HG03139 (cell line): ENCODE measurements at regions not wholly inside any gene's neighbourhood (a gene's known extent, or its start where the extent isn't known, plus 50 kb on each side); places are given as distances from the start of the nearest gene placed in this dataset.

Experiments used
- ATAC-seq: cut with Tn5 transposase; IDR thresholded peaks from one replicate; pipeline ENCODE4 v1.9.1; 2021; ENCODE audit not compliant: unreplicated experiment

GRCh38 chr12:12015073-12015685 is 55.6 kb upstream of the BCL2L14 start:
- ATAC-seq = no peak

DNA sequence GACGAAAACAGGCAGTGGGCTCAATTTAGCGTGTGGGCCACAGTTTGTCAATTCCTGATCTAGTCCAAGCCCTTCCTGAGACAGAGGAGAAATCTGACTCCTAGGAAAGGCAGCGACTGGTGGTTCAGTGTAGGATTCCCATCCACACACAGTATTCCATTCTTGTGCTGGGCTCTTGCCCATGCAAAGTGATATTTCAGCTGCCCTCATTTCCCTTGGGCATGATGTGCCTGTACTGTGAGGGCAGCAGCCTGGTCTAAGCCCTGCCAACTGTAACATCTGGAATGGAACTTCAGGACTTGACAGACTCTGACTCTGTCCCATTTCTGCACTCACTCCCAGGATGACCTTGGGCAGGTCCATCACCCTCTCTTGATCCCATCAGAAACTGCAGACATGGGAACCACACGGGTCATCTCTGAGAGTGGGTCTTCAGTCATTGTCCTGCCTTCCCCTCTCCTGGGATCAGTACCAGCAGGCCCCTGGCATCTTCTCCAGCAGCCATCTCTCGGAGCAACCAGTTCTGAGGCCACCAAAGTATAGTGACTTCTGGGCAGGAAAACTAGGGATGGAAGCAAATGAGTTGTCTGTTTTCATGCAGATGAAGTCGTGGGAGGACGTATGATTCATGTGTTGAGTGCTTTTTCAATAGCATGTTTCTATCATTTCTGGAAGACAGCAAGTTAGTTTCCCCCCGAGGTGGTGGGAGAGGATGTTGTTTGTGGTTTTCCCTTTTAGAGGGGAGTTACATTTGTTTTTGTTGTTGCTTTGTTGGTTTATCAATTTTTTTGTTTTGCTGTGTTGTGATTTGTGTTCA is 54.2 kb upstream of the BCL2L14 start:
- no peak for ATAC-seq

DNA sequence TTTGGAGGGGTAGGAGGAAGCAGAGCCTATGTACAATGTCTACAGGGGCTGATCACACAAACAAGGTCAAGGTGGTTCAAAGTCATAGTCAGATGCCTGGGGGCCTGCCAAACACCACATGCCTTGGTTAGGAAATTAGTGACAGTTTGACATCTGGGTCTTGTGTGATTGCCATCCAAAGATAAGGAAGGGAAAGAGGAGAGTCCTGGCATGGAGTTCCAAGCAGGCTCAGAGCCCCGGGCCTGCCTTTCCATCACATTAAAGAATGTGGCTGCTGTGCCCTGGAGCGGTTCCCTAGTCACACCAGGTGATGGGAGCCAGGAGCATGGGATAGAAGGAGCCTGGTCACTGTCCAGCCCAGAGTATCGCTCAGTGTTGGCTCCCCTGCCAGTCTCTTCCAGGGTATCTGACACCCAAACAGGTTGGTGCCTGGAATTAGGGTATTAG is 53.6 kb upstream of the BCL2L14 start:
- no peak for ATAC-seq

- no peak for ATAC-seq
Observed at GRCh38 chr12:12017798-12018197, 52.9 kb upstream of the BCL2L14 start.

DNA sequence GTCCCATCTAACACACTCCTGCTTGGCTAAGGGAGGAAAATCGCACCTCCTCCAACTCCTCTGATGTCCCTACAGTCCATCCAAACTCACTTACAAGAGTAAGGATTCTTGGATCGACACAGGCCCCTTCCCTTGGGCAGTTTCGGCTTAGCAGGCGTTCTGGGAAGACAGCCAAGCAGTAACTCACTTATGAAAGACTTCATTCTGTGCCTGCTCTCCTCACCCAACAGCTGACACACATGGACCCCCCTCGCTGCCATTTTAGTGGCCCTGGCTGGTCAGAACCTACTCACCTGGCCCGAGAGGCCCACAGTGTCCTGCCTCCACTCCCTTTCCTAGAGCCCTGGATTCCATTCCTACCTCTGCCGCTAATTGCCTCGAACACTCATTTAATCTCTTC is 52.3 kb upstream of the BCL2L14 start:
- no peak for ATAC-seq

GRCh38 chr12:12019881-12020280 is 50.9 kb upstream of the BCL2L14 start:
- no peak for ATAC-seq

GRCh38 chr12:12020762-12021161 is 50.0 kb upstream of the BCL2L14 start:
- ATAC-seq = no peak
